HG02763 (cell line): ENCODE measurements at regions not wholly inside any gene's neighbourhood (a gene's known extent, or its start where the extent isn't known, plus 50 kb on each side); places are given as distances from the start of the nearest gene placed in this dataset.

Experiments
- ATAC-seq: cut with Tn5 transposase; IDR thresholded peaks from one replicate; pipeline ENCODE4 v1.9.1; 2021; ENCODE audit warnings: mild to moderate bottlenecking, moderate library complexity; ENCODE audit not compliant: unreplicated experiment

DNA sequence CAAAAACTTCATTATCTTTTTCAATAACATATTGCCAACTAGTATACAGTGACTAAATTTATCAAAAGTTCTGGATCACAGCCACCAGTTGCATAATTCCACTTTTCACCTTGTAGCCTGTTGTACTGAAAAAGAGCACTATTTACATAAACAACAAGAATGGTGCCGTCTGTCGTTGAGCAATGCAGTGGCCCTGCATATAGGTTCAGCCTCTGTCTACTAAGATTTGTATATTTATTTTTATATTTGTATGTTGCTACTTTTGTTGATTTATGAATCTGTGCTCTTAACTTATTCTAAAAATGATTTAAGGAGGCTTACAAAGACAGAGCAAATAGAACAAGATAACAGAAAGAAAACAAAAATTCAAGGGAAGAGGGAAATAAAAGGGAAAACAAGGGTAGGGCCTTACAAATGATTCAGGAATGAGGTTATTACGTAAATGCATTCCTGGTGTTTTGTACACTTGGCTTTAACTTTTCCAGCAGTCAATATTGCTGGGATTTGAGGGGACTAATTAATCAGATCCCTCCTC, 257.6 kb upstream of the STT3B start:
- ATAC-seq, result no peak

DNA sequence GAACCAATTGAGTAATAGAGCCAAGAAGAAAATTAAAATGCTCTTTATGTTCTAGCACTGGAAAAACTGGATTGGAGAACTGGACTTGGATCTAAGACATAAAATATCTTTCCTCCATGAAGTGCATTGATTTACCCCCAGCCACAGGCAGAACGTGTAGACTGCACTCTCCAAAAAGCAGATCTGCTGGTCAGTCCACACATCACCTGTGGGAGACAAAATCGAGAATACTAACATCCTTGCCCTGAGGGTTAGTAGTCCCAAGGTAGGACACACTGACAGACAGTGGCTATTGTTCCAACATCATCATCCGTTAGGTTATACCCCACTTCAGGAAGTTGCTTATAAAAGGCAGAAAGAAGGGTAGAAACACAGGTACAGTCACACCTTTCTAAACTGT, 257.1 kb upstream of the STT3B start:
- ATAC-seq, result no peak

DNA sequence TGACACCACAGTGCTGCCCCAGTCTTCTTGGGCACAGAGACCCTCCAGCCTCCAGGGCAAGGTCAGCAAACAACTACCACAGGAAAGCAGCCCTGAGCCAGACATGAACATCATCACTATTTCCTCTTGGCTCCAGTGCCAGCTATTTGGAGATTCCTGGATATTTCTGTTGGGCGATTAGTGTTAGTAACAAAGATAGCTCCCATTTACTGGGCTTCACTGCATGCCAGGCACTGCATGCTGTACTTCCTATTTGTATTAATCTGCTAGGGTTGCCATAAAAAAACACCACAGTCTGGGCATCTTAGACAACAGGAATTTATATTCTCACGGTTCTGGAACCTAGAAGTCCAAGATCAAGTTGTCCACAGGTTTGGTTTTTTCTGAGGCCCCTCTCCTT, 255.1 kb upstream of the STT3B start:
- no peak for ATAC-seq

DNA sequence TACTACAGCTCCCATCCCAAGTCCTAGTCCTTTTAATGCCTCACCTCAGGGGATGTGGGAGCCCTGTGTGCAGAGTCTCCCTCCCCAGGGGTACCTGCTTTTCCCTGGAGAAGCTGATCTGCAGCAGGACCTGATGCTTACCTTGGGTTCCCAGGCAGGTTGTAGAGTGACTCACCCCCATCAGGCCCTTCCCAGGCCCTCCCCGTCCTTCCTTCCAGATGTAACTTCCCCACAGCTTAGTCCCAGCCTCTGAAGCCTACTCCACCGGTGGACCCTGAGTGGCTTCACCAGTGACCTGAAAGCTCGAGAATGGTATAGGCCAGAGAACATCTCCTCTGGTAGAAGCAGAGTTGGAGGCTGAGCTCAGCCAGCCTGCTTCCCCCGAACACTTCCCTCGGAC, 254.2 kb upstream of the STT3B start:
- ATAC-seq, result no peak

- ATAC-seq, result no peak
These were observed 247.9 kb upstream of the STT3B start for GRCh38 chr3:31284776-31285175.

DNA sequence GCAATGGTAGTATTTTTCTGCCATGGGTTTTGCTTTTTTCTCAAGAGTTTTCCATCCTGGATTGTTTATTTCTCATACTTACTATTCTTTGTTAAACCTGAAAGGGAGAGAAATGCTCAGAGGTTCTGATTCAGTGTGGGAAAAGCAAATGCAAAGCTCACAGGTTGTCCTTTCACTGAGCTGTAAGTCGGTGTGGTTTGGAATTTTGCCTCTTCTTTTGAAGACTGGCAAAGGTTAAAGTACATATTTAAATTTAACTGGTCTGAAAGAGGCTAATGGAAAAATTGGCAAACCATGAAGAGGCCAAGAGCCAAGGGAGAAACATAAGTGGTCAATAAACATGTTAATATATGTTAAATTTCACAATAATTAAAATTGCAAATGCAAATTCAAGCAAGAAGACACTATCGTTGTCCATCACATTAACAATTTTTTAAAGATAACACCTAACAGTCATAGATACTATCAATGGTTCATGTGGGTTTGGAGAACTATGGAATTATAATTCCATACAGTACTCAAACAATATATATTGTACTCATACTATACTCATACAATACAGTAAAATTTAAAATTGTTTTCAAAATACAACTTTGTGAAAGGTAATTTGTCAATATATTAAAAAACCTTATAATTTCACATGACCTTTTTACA, 246.8 kb upstream of the STT3B start:
- ATAC-seq, result no peak

GRCh38 chr3:31288224-31288623, 244.5 kb upstream of the STT3B start:
- no peak for ATAC-seq

- no peak for ATAC-seq
These were observed 244.1 kb upstream of the STT3B start for GRCh38 chr3:31288641-31289100.

DNA sequence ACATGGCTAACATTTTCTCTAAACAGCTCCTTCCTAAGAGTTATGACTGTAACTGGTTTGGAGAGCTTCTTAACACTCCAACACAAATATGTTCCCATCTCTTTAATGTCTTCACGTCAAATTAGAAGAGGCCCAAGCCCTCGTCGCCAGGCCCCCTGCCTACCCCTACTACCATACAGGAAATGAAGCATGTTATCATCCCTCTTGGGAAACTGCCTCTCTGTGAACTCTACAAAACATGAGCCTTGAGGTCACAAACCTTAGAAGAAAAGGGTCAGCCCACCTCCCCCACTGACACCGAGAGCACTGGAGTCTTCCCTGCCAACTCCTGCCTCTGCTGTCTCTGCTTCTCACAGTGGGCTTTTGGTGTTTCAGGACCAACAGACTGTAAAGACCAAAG, 243.1 kb upstream of the STT3B start:
- no peak for ATAC-seq

DNA sequence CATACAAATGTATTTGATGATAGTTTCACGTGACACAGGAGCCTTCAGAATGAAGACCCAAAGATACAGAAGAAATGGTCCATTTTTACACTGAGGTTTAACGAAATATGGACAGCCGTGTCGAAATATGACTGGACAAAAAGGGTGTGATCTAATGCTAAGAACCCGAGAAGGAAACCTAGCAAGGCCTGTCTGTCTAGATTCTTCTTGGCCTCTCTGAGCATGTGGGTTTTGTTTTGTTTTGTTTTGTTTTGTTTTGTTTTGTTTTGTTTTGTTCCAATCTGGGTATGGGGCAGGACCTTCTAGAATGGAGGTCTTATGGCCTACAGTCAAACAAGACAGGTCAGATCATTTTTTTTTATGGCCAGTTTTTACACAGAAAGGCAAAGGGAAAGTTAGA, 242.7 kb upstream of the STT3B start:
- no peak for ATAC-seq

GRCh38 chr3:31291818-31292217, 240.9 kb upstream of the STT3B start:
- no peak for ATAC-seq

- ATAC-seq, result no peak
These were observed 238.1 kb upstream of the STT3B start for GRCh38 chr3:31294430-31295149.

DNA sequence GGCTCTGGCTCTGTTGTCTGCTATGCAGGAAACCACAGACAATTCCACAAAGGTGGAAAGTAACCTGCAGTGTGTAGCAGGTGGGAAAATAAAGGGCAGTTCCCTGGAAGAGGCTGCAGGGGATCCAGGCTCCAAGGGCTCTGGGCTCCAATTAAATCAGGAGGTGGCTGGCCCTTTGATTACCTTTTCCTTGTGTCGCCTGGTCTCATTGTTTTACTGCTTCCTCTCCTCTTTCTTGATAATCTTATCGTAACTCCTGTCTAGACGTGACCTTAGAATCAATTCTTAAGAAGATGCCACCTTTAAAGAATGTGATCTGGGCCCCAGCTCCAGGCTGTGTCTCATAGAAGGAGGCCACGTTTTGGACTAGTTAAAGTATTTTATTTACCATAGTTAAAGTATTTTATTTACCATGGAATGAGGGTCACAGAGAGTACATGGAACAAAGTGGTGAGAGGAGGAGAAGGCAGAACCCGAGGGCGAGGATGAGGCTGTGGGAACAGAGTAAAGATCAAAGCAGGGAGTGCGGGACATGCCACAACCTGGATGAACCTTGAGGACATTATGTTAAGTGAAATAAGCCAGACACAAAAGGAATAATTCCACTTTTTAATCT, 237.5 kb upstream of the STT3B start:
- ATAC-seq, result no peak

DNA sequence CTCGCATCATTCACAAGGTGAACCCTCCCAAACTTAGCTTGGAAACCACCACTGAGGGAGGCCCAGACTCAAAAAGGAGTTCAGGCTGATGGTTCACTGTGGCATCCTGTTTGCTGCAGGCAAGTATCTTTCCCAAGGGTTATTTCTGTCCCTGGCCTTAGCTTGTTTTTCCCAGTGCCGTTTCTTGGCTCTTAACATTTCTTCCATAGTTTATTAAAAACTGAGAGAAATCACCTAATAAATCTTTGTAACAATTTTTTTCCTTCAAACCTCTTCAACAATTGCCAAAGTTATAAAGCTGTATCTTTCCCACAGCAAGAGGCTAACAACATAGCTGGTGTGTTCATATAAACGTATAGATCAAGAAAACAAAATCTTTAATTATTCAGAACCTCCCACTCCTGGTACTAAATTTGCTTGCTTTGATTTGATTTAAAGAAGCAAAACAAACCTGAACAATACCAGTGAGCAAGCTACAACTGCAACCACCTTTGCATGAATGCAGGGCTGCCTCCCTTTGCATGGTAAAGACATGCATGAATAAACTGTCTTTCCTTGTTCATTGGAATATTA, 234.9 kb upstream of the STT3B start:
- ATAC-seq, result no peak

DNA sequence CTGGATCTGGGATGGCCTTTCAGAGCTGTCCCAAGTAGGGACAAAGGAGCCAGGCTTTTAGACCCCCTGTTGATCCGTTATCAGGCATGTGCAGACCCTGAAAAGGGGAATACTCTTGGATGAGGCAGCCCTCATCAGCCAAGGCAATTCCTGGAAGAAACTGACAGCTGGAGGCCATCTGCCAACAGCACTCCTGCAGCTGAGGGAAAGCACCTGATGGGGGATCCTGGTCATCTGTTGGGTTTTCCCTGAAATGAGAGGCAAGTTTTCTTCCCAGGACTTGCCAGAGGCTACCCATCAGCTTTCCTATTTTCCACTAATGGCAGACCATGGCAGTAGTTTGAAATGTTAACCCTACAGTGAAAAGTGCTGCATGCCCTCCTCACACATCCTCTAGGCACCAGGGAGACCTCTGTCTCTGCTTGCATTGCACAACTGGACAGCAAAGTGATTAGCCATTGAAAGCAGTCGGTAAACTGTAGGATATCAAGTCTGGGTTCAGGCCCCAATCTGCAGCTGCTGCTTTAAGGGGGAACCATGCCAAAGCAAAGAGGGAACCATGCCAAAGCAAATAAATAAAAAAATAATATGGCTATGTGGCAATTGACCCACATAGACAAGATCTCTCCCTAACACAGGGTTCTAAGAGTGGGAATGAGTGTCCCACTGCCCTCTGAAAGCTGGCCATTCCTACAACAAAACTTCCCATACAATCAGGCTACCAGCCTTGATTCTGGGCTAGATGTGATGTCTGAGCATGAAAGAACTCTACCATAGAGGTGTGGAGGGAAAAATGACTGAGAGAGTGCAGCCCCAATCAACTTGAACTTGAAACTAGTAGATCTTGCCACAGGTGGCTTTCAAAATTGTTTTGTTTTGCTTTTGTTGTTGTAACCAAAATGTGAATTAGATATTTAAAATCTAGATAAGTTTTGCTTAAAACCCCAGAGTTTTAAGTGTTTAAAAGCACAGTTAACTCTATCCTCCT, 232.0 kb upstream of the STT3B start:
- ATAC-seq, result no peak

DNA sequence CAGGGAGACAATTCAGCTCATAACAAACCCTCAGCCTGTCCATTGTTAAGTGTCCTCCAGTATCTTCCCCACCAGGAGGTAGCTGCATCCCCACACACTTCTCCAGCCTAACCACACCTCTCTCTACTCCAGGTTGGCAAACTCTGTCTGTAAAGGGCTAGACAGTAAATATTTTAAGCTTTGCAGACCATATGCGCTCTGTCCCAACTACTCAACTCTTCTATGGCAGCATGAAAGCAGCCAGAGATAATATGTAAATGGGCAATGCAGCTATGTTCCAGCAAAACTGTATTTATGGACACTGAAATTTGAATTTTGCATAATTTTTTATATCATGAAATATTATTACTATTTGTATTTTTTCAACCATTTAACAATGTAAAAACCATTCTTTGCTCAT, 230.4 kb upstream of the STT3B start:
- no peak for ATAC-seq

DNA sequence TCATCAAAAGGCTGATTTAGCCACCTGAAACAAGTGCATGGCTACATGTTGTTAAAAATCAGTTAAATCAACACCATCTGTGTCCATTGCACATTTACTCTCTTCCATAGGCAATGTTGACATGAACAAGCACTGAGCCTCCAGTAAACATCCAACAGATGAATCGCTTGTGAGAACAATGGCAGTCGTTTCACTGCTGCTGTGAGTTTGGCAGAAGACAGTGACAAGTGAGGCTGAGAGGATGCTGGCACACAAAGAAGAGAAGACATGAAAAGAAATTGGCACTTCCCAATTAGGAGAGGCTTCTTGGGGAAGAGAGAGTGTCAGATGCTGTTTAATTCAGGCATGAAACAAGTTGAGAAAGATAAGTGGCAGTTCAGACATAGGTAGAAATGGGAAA, 227.4 kb upstream of the STT3B start:
- no peak for ATAC-seq

GRCh38 chr3:31307131-31307785, 225.5 kb upstream of the STT3B start:
- ATAC-seq, result no peak

DNA sequence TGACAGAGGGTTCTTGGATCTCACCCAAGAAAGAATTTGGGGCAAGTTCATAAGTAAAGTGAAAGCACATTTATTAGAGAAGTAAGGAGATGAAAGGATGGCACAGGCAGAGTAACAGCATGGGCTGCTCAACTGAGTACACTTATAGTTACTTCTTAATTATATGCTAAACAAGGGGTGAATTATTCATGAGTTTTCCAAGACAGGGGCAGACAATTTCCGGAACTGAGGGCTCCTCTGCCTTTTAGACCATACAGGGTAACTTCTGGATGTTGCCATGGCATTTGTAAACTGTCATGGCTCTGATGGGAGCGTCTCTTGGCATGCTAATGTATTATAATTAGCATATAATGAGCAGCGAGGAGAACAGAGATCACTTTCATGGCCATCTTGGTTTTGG, 221.2 kb upstream of the STT3B start:
- no peak for ATAC-seq

GRCh38 chr3:31312400-31312799, 220.3 kb upstream of the STT3B start:
- no peak for ATAC-seq
